NCI-H345 treated with DMSO at 0.1 percent for 48 hours (cell line): ENCODE measurements at regions not wholly inside any gene's neighbourhood (a gene's known extent, or its start where the extent isn't known, plus 50 kb on each side); places are given as distances from the start of the nearest gene placed in this dataset.
"Not testable (repeated sequence)": the region's sequence is repeated elsewhere in the genome, so short reads cannot be mapped to it uniquely, and the experiment has no call there.

Source experiments
- DNase-seq: peaks from one replicate; lab custom pipeline; 2025; ENCODE audit not compliant: unreplicated experiment; lab: John Stamatoyannopoulos, UW

- no peak for DNase-seq
Observed at GRCh38 chr12:33514893-33515292, 75.3 kb upstream of the SYT10 start.

GRCh38 chr12:33519566-33519965 lies 79.9 kb upstream of the SYT10 start:
- no peak for DNase-seq

GRCh38 chr12:33520505-33521302 lies 81.1 kb upstream of the SYT10 start:
- peak; percentile 44 for DNase-seq

- no peak for DNase-seq
Observed at GRCh38 chr12:33529031-33529430, 89.4 kb upstream of the SYT10 start.

DNA sequence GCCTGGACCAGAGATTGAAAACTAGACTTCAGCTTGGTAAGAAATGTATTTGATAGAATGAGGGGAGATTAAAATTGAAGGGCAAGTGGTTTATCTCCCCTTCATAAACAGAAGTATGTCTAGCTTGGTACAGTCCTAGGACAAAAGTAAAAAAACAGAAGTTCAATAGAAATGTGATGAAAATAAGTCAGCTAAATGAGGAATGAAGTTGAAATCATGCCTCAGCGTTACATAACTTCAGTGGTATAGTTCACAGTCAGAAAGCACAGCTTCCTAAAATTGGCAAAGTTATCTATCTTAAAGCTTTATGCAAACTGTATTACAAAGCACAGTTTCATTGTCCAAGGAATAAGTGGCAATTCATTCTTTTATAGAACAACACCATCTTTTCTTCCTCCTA lies 90.2 kb upstream of the SYT10 start:
- no peak for DNase-seq

- DNase-seq = no peak
Observed at GRCh38 chr12:33531261-33531660, 91.6 kb upstream of the SYT10 start.

GRCh38 chr12:33533527-33533926 lies 93.9 kb upstream of the SYT10 start:
- DNase-seq = no peak

DNA sequence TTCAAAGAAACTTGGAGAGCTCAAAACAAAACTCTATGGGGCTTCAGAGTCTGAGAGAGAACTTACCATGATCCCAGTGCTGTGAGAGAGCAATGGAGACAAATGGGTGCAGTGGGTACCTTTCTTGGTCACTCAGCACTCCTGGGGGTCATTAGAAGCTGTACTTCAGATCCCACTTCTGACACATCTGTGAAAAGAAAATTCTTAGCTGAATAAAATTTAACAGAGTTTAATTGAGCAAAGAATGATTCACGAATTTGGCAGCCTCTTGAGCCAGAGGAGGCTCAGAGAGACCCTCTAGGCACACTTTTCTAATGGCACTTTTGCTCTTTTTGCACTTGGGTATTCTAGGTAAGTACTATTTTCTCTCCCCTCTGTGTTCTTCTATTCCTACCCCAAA lies 96.8 kb upstream of the SYT10 start:
- no peak for DNase-seq

DNA sequence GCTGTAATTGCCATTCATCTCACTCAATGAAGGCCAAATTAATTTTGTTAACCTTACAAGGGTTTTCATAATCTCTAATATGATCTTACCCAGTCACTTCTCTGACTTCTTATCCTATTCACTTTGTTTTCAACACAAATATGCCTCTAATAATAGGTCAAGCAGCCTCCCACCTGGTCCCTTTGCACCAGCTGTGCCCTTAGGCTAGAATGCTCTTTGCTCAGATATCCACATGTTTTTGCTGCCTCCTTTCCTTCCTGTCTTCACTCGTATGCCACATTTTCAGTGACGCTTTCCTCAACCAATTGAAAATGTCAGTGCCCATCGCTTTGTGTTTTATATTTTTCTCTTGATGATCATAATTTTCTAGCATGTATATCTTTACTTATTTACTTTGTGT lies 106.4 kb upstream of the SYT10 start:
- DNase-seq = no peak

GRCh38 chr12:33547084-33547483 lies 107.5 kb upstream of the SYT10 start:
- no peak for DNase-seq

GRCh38 chr12:33550214-33550613 lies 110.6 kb upstream of the SYT10 start:
- DNase-seq = not testable (repeated sequence)

- DNase-seq = no peak
Observed at GRCh38 chr12:33551006-33551405, 111.4 kb upstream of the SYT10 start.

GRCh38 chr12:33555128-33555527 lies 115.5 kb upstream of the SYT10 start:
- DNase-seq = no peak

DNA sequence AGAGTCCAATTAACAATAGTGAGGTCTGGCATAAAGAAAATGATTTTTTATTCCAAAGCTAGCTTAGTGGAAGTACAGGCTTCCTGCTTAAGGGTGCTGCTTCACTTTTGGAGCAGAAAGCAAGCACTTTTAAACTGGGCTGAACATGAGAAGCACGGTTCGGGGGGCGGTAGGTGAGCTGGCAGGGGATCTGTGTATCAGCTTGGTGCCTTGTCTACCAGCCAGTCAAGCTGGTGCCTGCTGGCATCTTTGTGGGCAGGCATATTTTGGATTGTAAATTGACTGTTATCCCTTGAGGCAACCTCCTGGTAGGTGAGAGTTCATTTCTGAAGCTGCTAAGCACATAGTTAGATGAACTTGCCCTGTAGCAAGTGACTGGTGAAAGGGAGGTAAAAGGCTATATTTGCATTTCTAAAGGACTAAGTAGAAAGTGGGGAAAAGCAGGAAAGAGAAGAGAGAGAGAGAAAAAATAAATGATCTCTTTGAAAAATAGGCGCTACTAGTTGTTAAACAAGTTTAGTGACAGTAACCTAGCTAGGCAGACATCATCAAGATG lies 121.1 kb upstream of the SYT10 start:
- no peak for DNase-seq

GRCh38 chr12:33562401-33562800 lies 122.8 kb upstream of the SYT10 start:
- DNase-seq = no peak

DNA sequence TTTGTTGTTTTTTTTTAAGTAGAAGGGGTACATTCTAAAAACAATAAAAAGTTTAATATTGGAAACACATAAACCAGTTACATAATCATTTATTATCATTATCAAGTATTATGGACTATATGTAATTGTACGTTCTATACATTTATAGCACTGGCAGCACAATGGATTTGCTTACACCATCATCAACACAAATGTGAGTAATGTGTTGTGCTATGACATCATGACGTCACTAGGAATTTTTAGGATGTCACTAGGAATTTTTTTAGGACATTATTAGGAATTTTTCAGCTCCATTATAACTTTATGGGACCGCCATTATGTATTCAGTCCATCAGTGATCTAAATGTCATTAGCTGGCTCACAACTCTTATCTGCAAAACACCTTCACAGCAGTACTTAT lies 126.8 kb upstream of the SYT10 start:
- DNase-seq = no peak

- no peak for DNase-seq
Observed at GRCh38 chr12:33575346-33575745, 135.7 kb upstream of the SYT10 start.

- DNase-seq = no peak
Observed at GRCh38 chr12:33581613-33582122, 142.0 kb upstream of the SYT10 start.

GRCh38 chr12:33586576-33586975 lies 147.0 kb upstream of the SYT10 start:
- DNase-seq = no peak

DNA sequence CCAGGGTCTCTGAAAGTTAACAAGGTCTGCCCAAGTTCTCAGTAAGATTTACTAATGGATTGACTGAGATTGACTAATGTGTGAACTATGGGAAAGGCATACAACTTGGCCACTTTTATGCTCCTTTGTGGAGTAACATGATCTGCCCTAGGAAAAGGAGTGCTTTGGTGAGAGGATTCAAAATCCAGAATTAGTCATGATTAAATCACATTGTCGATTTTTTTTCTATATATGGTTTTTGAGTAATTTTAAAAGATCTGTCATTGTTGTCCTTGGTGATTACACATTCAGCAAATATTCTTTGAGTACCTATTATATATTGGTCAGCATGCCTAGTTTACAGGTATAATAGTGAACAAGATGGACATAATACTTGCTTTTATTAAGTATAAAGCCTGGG lies 147.7 kb upstream of the SYT10 start:
- no peak for DNase-seq

- no peak for DNase-seq
Observed at GRCh38 chr12:33587784-33588712, 148.4 kb upstream of the SYT10 start.
